DMS114 treated with DMSO at 0.1 percent for 48 hours (cell line): ENCODE measurements at regions not wholly inside any gene's neighbourhood (a gene's known extent, or its start where the extent isn't known, plus 50 kb on each side); places are given as distances from the start of the nearest gene placed in this dataset.
"Not testable (repeated sequence)": the region's sequence is repeated elsewhere in the genome, so short reads cannot be mapped to it uniquely, and the experiment has no call there.

Experiments
- DNase-seq: peaks from one replicate; lab custom pipeline; 2025; ENCODE audit not compliant: unreplicated experiment; lab: John Stamatoyannopoulos, UW

DNA sequence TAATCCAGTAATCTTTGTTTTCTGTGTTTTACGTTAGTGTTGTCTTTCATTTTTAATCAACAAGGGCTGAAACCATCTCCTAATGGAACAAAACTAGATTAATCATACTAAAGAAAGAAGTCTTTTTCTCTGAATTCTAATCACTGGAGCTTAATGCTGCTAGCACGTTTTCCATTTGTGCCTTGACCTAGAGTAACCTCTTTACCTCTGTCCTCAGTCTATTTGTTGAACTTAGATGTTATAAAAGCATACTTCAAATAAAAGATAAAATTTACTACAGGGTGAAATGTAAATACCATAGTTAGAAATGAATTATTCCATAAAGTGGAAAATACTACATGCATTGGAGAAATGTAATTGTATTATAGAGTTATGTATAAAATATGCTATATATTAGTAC, 207.1 kb downstream of the NKX6-1 start:
- no peak for DNase-seq

DNA sequence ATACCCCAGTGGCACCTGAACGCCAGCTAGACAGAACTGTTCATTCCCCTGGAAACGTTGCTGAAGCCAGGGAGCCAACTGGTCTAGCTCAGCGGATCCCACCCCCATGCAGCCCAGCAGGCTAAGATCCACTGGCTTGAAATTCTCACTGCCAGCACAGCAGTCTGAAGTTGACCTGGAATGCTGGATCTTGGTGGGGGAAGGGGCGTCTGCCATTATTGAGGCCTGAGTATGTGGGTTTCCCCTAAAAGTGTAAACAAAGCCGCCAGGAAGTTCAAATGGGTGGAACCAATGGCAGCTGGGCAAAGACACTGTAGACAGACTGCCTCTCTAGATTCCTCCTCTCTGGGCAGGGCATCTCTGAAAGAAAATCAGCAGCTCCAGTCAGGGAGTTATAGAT, 213.0 kb downstream of the NKX6-1 start:
- DNase-seq = no peak

DNA sequence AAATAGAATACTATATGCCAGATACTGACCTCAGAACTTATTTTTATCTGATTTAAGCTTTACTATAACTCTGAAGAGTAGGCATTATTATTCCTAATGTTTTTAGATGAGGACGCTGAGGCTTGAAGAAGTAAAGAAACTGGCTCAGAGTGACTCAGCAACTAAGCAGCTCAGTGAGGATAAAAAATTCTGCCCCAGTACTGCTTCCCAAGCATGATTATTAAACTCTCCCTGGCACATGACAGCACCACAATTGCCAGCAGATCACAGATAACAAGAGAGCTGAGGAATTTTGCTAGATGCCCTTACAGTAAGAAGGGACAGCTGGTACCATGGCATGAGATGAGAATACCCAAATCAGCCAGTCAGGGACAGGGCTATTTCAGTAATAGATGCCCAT, 219.4 kb downstream of the NKX6-1 start:
- no peak for DNase-seq

DNA sequence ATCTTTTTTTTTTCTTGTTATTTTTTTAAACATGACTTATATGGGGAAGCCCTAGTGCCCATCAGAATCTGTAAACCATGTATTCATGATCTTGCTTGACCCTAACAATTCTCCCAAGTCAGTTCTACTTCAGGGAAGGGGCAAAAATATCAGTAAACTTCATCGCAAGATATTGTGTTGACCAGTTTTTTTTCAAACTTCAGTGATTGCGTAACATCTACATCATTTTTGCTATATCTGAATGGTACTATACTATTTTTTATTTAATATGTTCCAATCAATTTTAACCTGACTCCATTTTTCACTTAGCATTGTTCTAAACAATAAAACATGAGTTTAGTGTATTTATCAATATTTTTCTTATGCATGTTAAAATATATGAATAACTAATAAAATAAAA, 221.2 kb downstream of the NKX6-1 start:
- DNase-seq = no peak

DNA sequence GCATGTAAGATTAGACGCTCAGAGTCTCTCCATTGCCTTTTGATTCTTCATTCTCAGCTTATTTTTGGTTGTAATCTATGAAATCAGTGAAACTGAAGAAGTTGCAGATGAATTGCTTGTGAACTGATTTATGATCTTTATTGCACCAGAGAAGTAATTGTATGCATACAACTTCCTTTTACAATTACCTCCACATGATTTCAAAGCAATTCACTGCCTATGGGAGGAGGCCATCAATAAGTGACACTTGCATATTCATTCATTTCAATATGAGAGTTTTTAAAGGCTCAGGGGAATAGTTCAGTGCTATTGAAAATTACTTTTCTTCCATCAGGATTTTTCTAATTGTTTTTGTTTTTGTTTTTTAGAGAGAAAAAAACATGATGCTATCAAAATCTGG, 222.3 kb downstream of the NKX6-1 start:
- no peak for DNase-seq

DNA sequence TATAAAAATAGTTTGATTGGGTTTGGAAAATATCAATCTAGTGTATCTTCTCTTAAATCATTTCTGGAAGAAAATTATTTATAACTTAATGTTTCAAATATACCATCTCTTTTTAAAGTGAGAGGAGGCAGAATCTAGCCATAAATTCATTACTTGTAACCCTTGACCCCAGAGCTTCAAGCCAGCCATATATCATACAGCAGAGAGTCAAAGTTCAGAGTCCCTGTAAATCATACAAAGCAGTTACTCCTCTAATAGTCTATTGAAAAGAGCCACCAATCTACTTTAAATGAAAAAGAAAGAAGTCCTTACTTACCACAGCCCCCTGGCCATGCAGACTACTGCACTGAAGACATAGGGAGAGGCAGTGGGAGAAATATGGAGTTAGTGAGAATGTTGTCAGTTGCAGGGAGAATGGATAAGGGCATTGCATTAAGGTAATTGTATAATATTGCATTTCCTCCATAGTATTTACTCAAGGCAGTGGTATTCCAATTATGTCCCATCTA, 229.5 kb downstream of the NKX6-1 start:
- DNase-seq = no peak

DNA sequence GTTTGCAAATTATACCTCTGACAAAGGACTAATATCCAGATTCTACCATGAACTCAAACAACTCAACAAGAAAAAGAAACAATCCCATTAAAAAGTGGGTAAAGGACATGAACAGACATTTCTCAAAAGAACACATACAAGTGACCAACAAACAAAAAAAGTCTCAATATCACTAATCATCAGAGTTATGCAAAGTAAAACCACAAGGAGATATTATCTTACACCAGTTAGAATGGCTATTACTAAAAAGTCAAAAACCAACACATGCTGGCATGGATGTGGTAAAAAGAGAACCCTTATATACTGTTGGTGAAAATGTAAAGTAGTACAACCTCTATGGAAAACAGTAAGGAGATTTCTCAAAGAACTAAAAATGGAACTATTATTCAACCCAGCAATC, 234.4 kb downstream of the NKX6-1 start:
- DNase-seq = no peak

DNA sequence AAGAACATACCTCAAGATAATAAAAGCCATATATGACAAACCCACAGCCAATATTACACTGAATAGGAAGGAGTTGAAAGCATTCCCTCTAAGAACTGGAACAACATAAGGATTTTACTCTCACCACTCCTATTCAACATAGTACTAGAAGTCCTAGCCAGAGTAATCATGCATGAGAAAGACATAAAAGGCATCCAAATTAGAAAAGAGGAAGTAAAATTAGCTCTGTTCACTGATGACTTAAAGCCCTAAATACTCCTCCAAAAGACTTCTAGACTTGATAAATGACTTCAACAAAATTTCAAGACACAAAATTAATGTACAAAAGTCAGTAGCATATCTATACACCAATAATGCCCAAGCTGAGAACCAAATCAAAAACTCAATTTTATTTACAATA, 235.7 kb downstream of the NKX6-1 start:
- DNase-seq = no peak

DNA sequence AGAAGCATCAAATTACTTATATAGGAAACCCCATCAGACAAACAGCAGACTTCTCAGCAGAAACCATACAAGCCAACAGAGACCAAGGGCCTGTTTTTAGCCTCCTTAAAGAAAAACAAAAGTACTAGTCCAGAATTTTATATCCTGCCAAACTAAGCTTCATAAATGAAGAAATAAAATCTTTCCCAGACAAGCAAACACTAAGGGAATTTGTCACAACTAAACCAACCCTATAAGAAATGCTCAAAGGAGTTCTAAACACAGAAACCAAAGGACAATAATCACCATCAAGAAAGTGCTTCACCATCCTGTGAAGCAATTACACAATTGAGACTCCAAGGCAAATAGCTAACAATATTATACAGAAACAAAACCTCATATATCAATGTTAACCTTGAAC, 238.6 kb downstream of the NKX6-1 start:
- no peak for DNase-seq

DNA sequence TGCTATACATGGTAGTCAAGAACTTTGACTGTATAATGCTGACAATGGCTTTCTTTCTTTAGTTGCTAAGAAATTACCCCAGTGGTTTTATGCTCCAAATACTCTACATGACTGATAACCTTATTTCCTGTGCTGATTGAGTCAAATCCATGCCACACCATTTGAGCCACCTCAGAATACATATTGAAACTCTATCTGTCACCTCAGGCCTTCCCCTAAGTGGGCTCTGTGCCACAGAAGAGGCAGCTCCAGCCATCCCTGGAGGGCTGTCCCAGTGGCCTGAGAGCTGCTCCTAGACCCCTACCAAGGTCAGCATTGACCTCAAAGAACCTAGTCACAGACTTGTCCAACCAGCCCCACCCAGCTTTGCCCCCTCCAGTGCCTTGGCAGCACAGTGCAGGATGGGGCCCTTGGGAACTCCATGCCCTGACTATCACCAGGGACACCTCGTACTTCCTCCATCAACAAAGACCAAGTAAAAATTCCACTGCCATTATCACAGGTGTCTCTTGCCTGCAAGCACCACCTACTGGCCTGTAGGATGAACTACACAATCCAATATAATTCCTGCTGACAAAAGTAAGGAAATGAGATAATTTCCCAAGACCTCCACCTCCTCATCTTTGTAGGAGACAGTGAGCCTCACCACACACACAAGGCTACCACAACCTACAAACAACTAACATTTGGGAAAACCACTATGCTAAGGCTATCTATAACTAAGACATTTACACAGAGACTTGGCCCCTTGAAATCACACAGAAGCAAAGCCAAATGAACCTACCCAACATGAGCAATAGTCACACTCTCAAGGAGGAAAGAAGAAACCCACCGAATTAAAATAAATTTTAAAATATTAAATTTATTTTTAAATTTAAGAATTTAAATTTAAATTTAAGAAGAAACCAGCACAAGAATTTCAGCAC, 239.9 kb downstream of the NKX6-1 start:
- DNase-seq = no peak

DNA sequence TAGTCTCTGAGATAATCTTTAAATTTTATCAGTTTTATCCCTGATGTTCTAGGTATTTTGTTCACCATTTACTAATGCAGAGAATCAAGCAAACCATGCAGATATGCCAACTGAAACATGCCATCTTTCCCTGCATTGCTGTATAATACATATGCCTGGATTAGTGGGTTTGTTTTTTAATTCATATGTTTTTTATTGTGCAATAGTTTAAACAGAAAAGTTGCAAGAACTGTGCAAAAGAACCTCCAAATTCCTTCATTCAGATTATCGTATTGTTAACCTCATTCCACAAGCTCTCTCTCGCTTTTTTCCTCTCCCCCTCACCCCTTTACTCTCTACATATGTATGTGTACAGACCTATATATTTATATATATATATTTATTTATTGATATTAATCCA, 244.6 kb downstream of the NKX6-1 start:
- DNase-seq = no peak

DNA sequence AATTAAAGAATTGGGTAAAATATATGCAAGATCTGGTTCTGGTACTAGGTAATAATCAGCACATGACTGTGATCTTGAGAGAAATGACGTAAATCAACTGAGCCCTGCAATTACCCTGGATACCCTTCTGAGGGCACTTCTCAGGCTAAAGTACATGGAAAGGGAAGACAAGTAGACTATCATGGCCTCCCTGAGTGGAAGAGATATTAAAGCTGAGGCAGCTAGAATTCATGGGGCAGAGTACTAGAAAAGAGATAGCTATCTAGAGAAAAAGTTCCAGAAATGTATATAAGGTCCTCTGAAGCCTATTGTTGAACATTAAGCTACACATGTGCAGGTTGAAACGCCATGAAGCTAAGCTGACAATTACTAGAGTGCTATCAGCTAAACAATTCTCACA, 249.6 kb downstream of the NKX6-1 start:
- no peak for DNase-seq

DNA sequence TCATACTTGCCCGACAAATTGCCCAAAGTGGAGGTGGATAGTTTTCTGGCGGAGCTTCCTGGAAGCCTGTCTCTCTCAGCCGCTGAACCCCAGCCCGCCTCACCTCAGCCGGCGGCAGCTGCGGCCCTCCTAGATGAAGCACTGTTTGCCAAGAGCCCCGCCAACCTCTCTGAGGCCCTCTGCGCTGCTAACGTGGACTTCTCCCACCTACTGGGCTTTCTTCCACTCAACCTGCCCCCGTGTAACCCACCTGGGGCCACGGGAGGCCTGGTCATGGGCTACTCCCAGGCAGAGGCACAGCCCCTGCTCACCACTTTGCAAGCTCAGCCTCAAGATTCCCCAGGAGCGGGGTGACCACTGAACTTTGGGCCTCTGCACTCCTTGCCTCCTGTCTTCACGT, 254.1 kb downstream of the NKX6-1 start:
- not testable (repeated sequence) for DNase-seq

DNA sequence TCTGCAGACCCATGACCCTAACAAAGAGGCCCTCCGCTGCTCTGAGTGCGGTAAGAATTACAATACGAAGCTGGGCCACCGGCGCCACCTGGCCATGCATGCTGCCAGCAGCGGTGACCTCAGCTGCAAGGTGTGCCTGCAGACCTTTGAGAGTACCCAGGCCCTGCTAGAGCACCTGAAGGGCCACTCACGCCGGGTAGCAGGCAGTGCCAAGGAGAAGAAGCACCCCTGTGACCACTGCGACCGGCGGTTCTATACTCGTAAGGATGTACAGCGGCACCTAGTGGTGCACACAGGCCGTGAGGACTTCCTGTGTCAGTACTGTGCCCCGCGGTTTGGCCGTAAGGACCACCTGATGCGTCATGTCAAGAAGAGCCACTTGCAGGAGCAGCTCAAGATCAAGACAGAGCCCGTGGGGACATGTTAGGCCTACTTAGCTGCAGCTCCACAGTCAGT, 254.7 kb downstream of the NKX6-1 start:
- not testable (repeated sequence) for DNase-seq

DNA sequence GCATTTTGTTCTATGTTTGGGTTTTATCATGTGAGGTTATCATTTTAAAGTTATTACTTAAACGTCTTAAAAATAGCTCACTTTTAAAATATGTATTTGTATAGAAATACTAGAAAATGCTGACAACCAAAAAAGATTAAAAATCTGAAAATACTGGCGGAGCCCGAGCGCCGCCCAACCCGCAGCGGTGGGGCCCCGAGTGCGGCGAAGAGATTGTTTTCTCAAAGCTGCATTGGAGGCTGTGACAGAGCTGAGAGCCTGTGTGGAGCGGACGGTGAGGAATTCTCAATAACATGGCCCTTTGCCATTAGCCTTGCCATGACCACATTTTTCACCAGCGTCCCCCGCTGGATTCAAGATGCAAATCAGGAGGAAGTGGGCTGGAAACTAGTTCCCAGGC, 255.4 kb downstream of the NKX6-1 start:
- DNase-seq = no peak

DNA sequence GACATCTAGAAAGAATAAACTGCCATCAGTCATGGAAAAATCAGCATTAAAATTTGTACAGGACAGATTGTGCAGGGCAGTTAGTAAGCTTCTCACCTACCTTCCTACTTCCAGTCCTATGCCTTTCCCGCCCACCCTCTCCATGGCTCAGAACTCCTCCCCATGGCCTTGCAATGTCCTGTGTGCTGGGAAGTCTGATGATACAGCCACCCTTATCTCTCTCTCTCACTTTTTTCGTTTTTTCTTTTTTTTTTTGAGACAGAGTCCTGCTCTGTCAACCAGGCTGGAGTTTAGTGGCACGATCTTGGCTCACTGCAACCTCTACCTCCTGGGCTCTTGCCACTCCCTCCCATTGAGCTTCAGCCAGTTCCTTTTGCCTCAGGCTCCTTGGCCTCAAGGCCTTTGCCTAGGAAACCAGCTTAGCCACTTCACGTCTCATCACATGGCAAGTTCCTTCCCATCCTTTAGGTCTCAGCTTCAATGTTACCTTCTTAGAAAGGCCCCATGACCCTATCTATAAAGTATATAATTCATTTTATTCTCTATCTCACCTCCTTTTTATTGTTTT, 259.7 kb downstream of the NKX6-1 start:
- DNase-seq = no peak

DNA sequence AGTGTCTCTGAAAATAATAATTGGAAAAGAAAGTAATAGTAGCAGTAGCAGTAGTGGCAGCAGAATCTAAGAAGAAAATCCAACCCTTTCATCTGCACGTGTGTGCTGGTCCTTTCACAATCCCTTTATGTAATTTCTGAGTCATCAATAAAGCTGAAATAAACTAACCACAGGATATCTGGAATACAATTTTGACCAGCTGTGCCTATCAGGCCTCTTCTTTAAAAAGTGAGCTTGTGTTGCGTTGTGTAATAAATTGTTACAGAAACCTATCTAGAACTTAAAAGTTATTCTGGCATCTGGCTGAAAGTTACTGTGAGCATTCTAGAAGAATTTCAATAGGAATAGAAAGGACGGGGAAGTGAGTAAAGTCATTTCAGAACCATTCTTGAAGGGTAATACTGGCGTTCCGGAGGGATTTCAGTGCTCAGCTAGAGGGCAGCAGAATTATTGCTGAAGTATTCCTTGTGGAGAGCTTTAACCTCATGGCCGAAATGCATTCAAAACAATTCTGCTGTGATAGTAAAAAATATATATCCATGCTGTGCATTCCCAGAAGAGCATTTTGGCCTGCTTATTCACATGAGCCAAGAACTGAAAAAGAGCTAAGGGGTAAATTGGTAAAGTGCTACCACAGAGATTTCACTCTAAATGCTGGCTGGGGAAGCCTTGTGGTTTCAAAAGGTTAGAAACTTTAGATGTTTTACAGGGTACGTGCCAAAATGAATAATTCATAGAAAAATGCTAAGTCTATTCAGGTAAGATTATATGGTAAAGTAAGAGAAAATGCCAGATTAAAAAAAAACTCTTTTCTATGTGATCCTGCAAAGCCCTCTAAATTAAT, 260.6 kb downstream of the NKX6-1 start:
- DNase-seq = no peak

DNA sequence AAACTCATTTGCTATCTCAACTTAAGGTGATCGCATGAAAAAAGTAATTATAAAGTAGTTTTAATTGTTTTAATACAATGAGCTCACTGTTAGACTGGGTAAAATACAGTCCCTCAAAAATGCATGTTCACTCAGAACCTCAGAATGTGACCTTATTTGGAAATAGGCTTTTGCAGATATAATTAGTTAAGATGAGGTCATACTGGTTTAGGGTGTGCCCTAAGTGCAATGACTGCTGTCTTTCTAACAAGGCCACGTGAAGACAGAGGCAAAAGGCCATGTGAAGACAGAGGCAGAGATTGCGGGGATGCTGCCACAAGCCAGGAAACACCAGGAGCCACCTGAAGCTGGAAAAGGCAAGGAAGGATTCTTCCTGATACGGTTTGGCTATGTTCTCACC, 262.1 kb downstream of the NKX6-1 start:
- DNase-seq = no peak

DNA sequence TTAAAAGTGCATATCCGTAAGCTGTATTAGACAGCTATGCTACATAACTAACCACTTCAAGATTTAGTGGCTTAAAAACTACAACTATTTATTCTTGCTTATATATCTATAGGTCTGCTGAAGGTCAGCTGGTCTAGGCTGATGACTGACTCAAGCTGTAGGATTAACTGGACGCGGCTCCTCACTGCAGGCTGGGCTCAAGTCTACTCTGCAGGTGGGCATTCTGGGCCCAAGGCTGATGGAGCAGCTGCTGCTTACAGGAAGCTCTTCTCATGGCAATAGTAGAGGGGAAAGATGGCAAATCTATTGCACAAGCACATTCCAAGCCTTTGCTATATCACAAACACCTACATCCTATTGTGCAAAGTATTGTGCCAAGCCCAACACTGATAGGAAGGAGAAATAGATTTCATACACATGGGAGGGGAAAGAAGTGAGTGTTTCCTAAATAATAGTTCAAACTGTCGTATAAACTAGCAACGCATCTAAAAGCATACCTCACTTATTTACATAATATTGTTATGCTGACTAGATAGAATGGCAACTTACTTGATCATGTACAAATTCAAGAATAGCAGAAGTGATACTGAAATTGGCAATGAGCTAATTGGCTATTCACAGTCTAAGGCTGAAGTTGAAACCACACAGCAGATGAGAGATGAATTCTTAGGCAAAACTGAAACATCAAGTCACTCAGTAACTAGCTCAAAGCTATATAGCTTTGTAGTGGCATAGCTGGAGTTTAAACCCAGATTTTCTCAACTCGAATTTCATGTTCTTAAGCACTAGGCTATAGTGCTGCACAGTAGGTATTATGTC, 263.8 kb downstream of the NKX6-1 start:
- no peak for DNase-seq

DNA sequence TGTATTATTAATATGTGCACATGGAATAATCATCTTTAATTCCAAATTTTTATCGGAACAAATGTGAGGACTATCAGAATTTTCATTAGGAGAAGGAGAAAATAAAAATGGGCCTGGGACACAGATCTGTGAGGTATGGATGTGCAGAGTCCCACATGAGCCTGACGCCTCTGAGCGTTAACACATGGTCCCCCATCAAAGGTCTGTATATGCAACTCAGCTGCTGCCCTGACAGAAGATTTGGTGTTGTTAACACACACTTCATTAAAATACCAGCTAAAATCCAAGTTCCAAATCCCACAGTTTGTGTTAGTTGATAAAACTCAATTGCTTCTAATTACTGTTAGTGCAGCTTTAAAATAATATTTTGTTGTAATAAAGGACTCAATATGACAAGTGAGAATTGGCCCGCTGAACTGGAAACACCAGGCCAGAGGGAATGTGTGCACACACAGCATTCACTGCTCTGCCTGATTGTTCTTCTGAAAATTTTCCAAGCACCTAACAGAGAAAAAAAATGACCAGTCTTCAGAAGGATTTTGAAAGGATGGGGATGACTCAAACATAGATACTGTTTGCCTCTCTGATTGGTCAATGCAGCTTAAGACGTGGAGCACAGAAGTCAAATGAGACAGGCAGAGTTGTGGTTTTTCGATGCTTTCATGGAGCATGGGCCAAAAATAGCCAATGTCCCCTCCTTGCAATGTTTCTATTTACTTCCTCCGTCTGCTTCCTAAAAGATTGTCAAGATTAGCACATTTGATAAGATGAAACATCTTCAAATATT, 266.6 kb downstream of the NKX6-1 start:
- DNase-seq = no peak
